Islet precursor cell (in vitro differentiated cells): ENCODE measurements at regions not wholly inside any gene's neighbourhood (a gene's known extent, or its start where the extent isn't known, plus 50 kb on each side); places are given as distances from the start of the nearest gene placed in this dataset.
"Not testable (repeated sequence)": the region's sequence is repeated elsewhere in the genome, so short reads cannot be mapped to it uniquely, and the experiment has no call there.

Source experiments
- DNase-seq: peaks from one replicate; pipeline ENCODE4 v3.0.0-alpha.2; 2018

DNA sequence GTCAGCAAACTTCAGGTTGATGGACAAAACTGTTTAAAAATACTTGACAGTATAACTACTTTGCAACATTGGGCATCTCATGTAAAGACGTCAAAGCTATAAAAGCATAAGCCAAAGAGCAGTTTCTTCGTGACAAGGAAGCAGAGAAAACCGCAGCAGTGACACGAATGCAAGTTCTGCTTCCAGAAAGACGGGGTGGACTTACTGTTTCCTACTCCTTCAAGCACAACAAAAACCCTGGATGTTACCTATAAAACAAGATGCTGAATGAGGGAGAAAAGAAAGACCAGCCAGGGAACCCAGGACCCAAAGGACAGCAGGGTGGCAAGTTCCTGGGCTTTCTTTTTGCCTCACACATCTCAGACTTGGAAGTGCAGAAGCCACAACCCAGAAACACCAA, 98.0 kb downstream of the DLL1 start:
- DNase-seq: no peak

- DNase-seq: not testable (repeated sequence)
Observed at GRCh38 chr6:170192101-170192500, 98.8 kb downstream of the DLL1 start.

GRCh38 chr6:170190046-170190445, 100.8 kb downstream of the DLL1 start:
- DNase-seq: no peak

GRCh38 chr6:170189236-170189635, 101.6 kb downstream of the DLL1 start:
- no peak for DNase-seq

- peak; percentile 47 for DNase-seq
Observed at GRCh38 chr6:170188571-170189001, 102.3 kb downstream of the DLL1 start.

GRCh38 chr6:170187669-170188566, 103.0 kb downstream of the DLL1 start:
- DNase-seq: peak; percentile 40

GRCh38 chr6:170186941-170187668, 103.8 kb downstream of the DLL1 start:
- peak; percentile 39 for DNase-seq

- DNase-seq: peak; percentile 46
Observed at GRCh38 chr6:170186006-170186935, 104.6 kb downstream of the DLL1 start.

GRCh38 chr6:170185175-170185978, 105.5 kb downstream of the DLL1 start:
- DNase-seq: peak; percentile 45

DNA sequence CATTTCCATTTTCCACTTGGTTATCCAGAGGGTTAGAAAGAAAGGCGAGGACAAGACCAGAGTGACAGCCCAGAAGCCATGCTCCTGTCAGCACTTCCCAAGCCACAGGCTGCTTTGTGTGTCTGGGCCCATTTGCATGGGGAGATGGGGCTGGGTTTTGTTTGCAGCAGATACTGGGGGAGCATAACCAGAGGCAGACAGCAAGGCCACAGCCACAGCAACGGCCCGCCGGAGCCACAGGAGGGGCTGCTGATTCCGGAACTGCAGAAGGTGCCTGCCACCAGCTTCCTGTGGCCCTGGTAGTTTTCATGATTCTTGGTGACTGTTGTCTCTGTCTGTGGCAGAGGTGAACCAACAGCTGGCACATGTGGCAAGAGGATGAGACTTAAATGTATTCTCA, 106.6 kb downstream of the DLL1 start:
- peak; percentile 42 for DNase-seq

DNA sequence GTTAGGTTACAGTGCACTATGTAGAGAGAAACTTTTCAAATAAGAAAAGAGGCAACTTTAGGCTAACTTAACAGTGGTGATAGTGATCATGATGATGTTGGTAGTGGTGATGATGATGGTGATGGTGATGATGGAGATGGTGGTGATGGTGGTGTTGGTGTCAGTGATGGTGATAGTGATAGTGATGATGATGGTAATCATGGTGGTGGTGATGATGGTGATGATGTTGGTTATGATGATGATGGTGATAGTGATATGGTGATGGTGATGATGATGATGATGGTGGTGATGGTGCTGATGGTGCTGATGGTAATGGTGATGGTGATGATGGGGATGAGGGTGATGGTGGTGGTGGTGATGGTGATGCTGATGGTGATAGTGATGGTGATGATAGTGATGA, 107.4 kb downstream of the DLL1 start:
- DNase-seq: no peak

DNA sequence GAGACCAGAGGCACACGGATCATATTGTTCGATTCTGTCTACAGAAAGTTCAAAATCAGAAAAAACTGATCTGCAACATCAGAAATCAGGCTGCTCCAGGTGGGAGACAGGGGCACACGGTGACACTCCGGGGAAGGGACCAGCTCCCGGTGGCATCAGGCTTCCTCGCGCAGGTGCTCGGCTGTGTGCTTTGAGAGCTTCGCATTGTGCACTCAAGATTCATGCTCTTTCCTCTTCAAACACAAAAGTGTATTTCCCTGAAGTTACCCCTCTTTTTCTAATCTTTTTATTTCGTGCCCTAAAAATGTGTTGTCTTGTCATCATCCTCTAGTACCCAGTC, 108.1 kb downstream of the DLL1 start:
- no peak for DNase-seq

DNA sequence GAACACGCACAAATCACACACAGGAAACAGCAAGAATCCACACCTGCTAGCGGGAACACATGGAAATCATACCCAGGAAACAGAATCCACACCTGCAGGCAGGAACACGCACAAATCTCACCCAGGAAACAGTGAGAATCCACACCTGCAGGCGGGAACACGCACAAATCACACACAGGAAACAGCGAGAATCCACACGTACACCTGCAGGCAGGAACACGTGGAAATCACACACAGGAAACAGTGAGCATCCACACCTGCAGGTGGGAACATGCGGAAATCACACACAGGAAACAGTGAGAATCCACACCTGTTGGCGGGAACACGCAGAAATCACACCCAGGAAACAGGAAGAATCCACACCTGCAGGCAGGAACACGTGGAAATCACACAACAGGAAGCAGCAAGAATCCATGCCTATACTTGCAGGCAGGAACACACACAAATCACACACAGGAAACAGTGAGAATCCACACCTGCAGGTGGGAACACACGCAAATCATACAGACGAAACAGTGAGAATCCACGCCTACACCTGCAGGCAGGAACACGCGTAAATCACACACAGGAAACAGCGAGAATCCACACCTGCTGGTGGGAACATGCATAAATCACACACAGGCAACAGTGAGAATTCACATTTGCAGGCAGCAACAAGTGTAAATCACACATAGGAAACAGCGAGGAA, 108.6 kb downstream of the DLL1 start:
- DNase-seq: no peak

DNA sequence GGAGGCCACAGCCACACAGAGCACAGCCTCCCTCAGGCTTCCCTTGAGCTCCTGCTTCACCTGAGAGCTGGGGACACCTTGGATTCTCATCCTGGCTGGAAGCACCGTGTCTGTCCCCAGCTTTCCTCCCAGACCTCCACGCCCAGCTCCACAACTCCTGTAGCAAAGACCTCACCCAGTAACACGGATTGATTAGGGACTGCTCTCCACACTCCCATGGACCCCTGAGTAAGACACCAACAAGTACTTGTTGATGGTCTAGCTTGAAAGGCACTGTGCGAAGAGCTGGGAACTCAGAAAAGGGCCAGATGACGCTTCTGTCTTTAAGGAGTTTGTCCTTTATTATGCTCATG, 109.6 kb downstream of the DLL1 start:
- DNase-seq: peak; percentile 43

- DNase-seq: peak; percentile 38
Observed at GRCh38 chr6:170180671-170181337, 110.1 kb downstream of the DLL1 start.

DNA sequence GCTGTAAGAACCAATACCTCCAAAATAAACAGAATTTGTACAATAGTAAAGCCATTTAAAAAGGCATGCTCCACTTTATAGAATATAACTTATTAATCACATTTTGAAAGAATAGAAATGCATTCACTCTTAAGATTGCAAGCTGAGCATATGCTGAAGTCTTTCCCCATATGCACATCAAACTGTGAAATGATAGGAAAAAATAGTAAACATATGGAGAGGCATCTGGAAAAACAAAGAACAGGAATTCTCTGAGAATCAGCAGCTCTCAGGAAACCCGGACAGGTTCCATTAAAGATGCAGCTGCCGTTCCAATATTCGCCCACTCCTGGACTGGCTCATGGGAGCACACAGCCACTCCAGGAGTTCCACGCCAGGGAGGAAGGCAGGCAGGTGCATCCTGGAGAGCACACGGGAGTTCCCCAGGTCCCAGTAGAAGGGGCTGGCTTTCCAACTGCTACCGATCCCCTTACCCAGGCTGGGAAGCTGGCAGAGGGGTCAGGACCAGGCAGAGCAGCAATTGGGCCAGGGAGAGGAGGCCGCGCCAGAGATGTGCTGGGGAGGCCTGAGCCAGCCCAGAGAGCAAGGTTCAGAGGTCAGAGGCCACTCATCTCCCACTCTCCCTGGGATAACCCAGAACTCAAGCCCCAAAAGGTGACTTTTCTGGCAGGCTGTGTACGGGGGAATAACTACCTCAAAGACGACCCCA, 111.1 kb downstream of the DLL1 start:
- DNase-seq: peak; percentile 35

DNA sequence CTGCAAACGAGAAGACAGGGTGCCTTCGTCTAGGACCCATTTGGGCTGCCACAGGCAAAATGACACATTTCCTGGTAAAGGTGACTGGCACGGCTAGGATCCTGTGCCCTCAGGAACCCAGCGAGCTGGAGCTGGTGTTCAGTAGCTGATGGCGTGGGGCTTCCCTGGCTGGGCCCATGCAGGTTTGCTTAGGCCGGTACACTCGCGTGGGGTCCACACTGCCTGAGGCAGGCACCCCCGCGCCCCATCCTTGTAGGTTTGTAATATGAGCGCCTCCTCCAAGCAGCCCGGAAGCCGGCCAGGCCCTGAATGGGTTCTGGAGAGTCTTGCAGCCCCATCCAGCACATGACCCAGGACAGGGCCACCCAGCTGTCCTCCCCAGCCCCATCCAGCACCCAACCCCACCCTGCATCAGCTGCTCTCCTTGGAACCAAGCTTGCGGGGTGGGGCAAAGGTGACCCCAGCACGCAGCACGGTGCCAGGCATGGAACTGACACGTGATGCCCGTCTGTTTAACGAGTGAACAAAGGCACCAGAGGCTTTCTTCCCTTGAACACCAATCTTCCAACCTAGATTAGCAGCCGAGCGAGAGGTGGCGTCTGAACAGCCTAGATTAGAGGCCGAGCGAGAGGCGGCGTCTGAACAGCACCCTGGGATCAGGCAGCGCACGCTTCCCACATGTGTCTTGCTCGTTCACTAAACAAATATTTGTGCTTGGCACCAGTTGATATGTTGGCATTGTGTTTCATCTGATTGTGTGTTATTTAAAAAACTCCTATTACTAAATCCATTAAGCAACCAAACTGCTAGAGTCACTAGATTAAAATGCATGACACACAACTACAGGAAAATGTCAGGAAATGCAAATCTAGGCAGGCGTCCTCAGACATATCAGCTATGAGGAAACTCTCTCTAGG, 112.1 kb downstream of the DLL1 start:
- peak; percentile 46 for DNase-seq

DNA sequence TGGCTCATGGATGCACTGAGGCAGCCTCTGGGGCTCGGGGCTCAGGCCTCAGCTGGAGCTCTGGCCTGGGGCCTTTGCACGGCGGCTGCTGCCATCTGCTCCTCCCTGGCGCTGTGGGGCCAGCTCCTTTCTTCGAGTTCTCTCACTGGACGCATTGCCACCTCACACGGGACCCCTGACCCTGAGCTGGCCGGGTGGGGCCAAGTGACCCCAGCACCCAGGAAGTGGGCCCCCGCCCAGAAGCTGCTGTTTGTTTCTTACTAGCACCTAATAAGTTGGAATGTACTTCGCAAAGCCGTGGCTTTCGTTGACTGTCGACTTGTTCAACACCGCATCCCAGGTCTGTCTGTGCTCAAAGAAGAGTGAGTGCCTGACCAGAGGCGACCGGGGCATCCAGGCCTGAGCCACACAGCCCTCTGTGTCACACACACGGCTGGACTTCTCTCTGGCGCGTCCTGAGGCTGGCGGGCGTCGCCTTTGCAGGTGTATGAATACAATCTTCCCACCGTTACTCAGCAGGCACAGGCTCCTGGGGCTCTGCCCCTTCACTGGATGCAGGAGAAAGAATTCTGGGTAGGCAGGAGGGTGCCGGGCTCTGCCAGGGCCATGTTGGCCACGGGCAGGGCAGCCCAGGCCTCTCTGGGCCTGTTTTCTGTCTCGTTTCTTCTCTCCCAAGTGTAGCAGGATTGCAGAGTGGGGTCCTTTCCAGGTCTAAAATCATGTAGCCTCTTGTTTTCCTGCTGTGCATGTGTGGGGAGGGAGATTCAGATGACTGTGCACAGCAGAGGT, 112.9 kb downstream of the DLL1 start:
- peak; percentile 52 for DNase-seq
